HepG2 (cell line): ENCODE measurements at regions not wholly inside any gene's neighbourhood (a gene's known extent, or its start where the extent isn't known, plus 50 kb on each side); places are given as distances from the start of the nearest gene placed in this dataset.

Source experiments
- ARNTL ChIP-seq: sonication (generic); formaldehyde crosslinking; IDR thresholded peaks from 2 replicates; pipeline ENCODE4 v1.4.0; 2020; ENCODE audit warnings: mild to moderate bottlenecking, missing genetic modification reagents
- CCAR2 ChIP-seq: fragments of 200-400 bp; formaldehyde crosslinking; optimal IDR thresholded peaks from 2 replicates; pipeline ENCODE3; 2018; ENCODE audit warnings: low read depth, mild to moderate bottlenecking, low read length, moderate library complexity
- ELF4 ChIP-seq: sonication (generic); formaldehyde crosslinking; IDR thresholded peaks from 2 replicates; pipeline ENCODE4 v1.5.0; 2020; ENCODE audit warnings: missing genetic modification reagents, mild to moderate bottlenecking, moderate library complexity, borderline replicate concordance
- ETV5 ChIP-seq: IDR thresholded peaks from 2 replicates; pipeline ENCODE4 v1.6.1; 2018; ENCODE audit warnings: missing biosample characterization, missing genetic modification reagents, inconsistent platforms, borderline replicate concordance
- FOXA1 ChIP-seq, 2 experiments: fragments of 450-650 bp in 1 of 2; sonication (generic) in 1 of 2; formaldehyde crosslinking in 1 of 2; IDR thresholded peaks; 2 replicates each; pipeline versions ENCODE4 v1.4.0 to v1.6.1; 2016 to 2020; ENCODE audit warnings: missing genetic modification reagents in 1 of 2
- GATAD1 ChIP-seq: IDR thresholded peaks from 2 replicates; pipeline ENCODE4 v1.6.1; 2016; ENCODE audit warnings: missing genetic modification reagents, missing compliant biosample characterization
- MED8 ChIP-seq: sonication (generic); formaldehyde crosslinking; IDR thresholded peaks from 2 replicates; pipeline ENCODE4 v1.8.1; 2023; ENCODE audit warnings: mild to moderate bottlenecking, missing genetic modification reagents; ENCODE audit not compliant: insufficient replicate concordance
- SOX5 ChIP-seq: IDR thresholded peaks from 2 replicates; pipeline ENCODE4 v1.6.1; 2016; ENCODE audit warnings: borderline replicate concordance
- TCF7 ChIP-seq: sonication (generic); IDR thresholded peaks from 2 replicates; pipeline ENCODE4 v1.6.1; 2016; ENCODE audit warnings: antibody characterized with exemption, low read depth
- ZFP37 ChIP-seq: sonication (generic); formaldehyde crosslinking; IDR thresholded peaks from 2 replicates; pipeline ENCODE4 v1.4.0; 2020; ENCODE audit warnings: missing genetic modification reagents, borderline replicate concordance
- TF ChIP-seq, protein P1 (sequence below): sonication (generic); formaldehyde crosslinking; IDR thresholded peaks from 2 replicates; pipeline ENCODE4 v1.8.1; 2022; ENCODE audit warnings: low read depth, mild to moderate bottlenecking, missing genetic modification reagents
- TF ChIP-seq, protein P2 (sequence below): sonication (generic); formaldehyde crosslinking; IDR thresholded peaks from 2 replicates; pipeline ENCODE4 v1.8.1; 2023; ENCODE audit warnings: mild to moderate bottlenecking, missing genetic modification reagents
- TF ChIP-seq, protein P3 (sequence below), 2 experiments: sonication (generic) in 1 of 2; formaldehyde crosslinking in 1 of 2; IDR thresholded peaks; 2 replicates each; pipeline versions ENCODE4 v1.4.0 to v1.6.1; 2018 to 2020; ENCODE audit warnings: missing genetic modification reagents in 2 of 2, borderline replicate concordance in 1 of 2, low read depth in 1 of 2, mild to moderate bottlenecking in 1 of 2, missing biosample characterization in 1 of 2
- TF ChIP-seq, protein P4 (sequence below): sonication (generic); formaldehyde crosslinking; IDR thresholded peaks from 2 replicates; pipeline ENCODE4 v1.4.0; 2020; ENCODE audit warnings: missing genetic modification reagents, borderline replicate concordance
- TF ChIP-seq, protein P5 (sequence below), 2 experiments: IDR thresholded peaks; 2 replicates each; pipeline ENCODE4 v1.6.1; 2011 to 2012; ENCODE audit warnings: low read length in 2 of 2, borderline replicate concordance in 1 of 2, low read depth in 1 of 2, mild to moderate bottlenecking in 1 of 2, moderate library complexity in 1 of 2

DNA sequence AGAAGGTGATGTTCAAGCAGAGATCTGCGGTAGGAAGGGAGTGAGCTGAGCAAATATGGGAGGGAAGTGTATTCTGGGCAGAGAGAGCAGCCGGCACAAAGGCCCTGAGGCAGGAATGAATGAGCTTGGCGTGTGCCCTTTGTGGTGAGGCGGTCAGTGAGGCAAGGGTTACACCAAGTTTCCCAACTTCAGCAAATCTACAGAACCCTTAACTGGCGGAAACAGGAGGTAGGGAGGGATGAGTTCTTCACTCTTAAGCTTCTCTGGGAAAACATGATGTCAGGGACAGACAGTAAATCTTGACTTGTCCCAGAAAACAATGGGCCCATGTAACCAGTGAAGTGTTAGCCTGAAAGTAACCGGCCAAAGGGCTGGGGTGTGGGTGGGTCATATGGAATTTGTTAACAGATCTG, 97.1 kb upstream of the PTPN1 start (continued):
- no peak for TF ChIP-seq ELF4 (CRISPR knock-in tag)
- TF ChIP-seq ETV5 (CRISPR knock-in tag), result 0 out of 2 replicates have a peak, but pooled peaks have one; percentile 28
- TF ChIP-seq MED8 (CRISPR knock-in tag), result no peak
- peak; percentile 62; the same call in 1 of the 2 replicates for TF ChIP-seq GATAD1 (CRISPR knock-in tag)
- TF ChIP-seq, protein P1, sequence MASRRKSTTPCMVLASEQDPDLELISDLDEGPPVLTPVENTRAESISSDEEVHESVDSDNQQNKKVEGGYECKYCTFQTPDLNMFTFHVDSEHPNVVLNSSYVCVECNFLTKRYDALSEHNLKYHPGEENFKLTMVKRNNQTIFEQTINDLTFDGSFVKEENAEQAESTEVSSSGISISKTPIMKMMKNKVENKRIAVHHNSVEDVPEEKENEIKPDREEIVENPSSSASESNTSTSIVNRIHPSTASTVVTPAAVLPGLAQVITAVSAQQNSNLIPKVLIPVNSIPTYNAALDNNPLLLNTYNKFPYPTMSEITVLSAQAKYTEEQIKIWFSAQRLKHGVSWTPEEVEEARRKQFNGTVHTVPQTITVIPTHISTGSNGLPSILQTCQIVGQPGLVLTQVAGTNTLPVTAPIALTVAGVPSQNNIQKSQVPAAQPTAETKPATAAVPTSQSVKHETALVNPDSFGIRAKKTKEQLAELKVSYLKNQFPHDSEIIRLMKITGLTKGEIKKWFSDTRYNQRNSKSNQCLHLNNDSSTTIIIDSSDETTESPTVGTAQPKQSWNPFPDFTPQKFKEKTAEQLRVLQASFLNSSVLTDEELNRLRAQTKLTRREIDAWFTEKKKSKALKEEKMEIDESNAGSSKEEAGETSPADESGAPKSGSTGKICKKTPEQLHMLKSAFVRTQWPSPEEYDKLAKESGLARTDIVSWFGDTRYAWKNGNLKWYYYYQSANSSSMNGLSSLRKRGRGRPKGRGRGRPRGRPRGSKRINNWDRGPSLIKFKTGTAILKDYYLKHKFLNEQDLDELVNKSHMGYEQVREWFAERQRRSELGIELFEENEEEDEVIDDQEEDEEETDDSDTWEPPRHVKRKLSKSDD (CRISPR knock-in tag), result no peak
- peak; percentile 34; the same call in 1 of the 2 replicates for TF ChIP-seq SOX5 (CRISPR knock-in tag)
- no peak for TF ChIP-seq CCAR2
- no peak for TF ChIP-seq TCF7
- TF ChIP-seq, protein P2, sequence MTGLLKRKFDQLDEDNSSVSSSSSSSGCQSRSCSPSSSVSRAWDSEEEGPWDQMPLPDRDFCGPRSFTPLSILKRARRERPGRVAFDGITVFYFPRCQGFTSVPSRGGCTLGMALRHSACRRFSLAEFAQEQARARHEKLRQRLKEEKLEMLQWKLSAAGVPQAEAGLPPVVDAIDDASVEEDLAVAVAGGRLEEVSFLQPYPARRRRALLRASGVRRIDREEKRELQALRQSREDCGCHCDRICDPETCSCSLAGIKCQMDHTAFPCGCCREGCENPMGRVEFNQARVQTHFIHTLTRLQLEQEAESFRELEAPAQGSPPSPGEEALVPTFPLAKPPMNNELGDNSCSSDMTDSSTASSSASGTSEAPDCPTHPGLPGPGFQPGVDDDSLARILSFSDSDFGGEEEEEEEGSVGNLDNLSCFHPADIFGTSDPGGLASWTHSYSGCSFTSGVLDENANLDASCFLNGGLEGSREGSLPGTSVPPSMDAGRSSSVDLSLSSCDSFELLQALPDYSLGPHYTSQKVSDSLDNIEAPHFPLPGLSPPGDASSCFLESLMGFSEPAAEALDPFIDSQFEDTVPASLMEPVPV, result no peak
- TF ChIP-seq, protein P3, sequence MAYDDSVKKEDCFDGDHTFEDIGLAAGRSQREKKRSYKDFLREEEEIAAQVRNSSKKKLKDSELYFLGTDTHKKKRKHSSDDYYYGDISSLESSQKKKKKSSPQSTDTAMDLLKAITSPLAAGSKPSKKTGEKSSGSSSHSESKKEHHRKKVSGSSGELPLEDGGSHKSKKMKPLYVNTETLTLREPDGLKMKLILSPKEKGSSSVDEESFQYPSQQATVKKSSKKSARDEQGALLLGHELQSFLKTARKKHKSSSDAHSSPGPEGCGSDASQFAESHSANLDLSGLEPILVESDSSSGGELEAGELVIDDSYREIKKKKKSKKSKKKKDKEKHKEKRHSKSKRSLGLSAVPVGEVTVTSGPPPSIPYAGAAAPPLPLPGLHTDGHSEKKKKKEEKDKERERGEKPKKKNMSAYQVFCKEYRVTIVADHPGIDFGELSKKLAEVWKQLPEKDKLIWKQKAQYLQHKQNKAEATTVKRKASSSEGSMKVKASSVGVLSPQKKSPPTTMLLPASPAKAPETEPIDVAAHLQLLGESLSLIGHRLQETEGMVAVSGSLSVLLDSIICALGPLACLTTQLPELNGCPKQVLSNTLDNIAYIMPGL (CRISPR knock-in tag; IDR thresholded peaks at IDR 0.05; ENCODE audit: borderline replicate concordance in 1 of 2, low read depth in 1 of 2), result peak in 1 of 2 experiments; percentile 21; a peak in 1 of 4 replicates
- TF ChIP-seq, protein P4, sequence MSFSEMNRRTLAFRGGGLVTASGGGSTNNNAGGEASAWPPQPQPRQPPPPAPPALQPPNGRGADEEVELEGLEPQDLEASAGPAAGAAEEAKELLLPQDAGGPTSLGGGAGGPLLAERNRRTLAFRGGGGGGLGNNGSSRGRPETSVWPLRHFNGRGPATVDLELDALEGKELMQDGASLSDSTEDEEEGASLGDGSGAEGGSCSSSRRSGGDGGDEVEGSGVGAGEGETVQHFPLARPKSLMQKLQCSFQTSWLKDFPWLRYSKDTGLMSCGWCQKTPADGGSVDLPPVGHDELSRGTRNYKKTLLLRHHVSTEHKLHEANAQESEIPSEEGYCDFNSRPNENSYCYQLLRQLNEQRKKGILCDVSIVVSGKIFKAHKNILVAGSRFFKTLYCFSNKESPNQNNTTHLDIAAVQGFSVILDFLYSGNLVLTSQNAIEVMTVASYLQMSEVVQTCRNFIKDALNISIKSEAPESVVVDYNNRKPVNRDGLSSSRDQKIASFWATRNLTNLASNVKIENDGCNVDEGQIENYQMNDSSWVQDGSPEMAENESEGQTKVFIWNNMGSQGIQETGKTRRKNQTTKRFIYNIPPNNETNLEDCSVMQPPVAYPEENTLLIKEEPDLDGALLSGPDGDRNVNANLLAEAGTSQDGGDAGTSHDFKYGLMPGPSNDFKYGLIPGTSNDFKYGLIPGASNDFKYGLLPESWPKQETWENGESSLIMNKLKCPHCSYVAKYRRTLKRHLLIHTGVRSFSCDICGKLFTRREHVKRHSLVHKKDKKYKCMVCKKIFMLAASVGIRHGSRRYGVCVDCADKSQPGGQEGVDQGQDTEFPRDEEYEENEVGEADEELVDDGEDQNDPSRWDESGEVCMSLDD, result no peak
- no peak for TF ChIP-seq ZFP37 (CRISPR knock-in tag)
- TF ChIP-seq ARNTL (CRISPR knock-in tag), result no peak
- no peak for TF ChIP-seq FOXA1 (IDR thresholded peaks at IDR 0.05)
- TF ChIP-seq FOXA1 (CRISPR knock-in tag; IDR thresholded peaks at IDR 0.05), result peak; percentile 53
- TF ChIP-seq, protein P5, sequence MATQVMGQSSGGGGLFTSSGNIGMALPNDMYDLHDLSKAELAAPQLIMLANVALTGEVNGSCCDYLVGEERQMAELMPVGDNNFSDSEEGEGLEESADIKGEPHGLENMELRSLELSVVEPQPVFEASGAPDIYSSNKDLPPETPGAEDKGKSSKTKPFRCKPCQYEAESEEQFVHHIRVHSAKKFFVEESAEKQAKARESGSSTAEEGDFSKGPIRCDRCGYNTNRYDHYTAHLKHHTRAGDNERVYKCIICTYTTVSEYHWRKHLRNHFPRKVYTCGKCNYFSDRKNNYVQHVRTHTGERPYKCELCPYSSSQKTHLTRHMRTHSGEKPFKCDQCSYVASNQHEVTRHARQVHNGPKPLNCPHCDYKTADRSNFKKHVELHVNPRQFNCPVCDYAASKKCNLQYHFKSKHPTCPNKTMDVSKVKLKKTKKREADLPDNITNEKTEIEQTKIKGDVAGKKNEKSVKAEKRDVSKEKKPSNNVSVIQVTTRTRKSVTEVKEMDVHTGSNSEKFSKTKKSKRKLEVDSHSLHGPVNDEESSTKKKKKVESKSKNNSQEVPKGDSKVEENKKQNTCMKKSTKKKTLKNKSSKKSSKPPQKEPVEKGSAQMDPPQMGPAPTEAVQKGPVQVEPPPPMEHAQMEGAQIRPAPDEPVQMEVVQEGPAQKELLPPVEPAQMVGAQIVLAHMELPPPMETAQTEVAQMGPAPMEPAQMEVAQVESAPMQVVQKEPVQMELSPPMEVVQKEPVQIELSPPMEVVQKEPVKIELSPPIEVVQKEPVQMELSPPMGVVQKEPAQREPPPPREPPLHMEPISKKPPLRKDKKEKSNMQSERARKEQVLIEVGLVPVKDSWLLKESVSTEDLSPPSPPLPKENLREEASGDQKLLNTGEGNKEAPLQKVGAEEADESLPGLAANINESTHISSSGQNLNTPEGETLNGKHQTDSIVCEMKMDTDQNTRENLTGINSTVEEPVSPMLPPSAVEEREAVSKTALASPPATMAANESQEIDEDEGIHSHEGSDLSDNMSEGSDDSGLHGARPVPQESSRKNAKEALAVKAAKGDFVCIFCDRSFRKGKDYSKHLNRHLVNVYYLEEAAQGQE (IDR thresholded peaks at IDR 0.05; ENCODE audit: borderline replicate concordance in 1 of 2, low read depth in 1 of 2, low read length in 2 of 2), result 0 out of 4 replicates have a peak, but pooled peaks of 1 of the 2 experiments have one; percentile 7
